ENCODE measurements at regions not wholly inside any gene's neighbourhood (a gene's known extent, or its start where the extent isn't known, plus 50 kb on each side); places are given as distances from the start of the nearest gene placed in this dataset.

DNA sequence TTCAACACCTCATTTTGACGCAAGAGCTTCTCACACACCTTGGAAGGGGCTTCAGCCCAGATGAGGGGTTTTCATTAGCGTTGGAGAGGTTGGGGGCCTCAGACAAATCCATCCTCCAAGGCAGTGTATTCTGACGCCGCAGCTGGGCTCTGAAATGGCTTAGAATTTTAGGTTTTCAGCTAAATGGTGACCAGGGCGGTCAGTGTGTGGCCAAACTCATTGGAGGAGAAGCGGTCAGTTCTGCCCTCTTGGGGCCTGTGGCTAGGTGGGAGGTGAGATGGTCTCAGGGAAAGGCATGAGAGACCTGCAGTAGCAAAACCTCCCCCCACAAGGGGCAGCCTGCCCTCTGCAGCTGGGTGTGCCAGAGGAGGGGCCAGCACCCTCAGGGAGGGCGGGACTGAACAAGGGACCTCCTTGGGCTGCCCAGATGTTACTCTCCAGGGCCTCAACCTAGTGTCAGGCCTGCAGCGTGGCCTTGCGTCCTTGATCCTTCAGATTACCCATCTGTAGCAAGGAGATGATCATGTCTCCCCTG, 155.8 kb downstream of the URI1 start:
- H3K79me2 ChIP-seq (ENCODE audit: insufficient read depth, low read depth): no peaks in the 10 kb centered on the region
- H3K27me3 ChIP-seq (ENCODE audit: insufficient read depth, low read depth): no peaks in the 10 kb centered on the region
- TF ChIP-seq, protein P1, sequence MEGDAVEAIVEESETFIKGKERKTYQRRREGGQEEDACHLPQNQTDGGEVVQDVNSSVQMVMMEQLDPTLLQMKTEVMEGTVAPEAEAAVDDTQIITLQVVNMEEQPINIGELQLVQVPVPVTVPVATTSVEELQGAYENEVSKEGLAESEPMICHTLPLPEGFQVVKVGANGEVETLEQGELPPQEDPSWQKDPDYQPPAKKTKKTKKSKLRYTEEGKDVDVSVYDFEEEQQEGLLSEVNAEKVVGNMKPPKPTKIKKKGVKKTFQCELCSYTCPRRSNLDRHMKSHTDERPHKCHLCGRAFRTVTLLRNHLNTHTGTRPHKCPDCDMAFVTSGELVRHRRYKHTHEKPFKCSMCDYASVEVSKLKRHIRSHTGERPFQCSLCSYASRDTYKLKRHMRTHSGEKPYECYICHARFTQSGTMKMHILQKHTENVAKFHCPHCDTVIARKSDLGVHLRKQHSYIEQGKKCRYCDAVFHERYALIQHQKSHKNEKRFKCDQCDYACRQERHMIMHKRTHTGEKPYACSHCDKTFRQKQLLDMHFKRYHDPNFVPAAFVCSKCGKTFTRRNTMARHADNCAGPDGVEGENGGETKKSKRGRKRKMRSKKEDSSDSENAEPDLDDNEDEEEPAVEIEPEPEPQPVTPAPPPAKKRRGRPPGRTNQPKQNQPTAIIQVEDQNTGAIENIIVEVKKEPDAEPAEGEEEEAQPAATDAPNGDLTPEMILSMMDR (conservative IDR thresholded peaks at IDR 0.05; ENCODE audit: low read depth, low read length): no peak
- H3K4me2 ChIP-seq: no peak overlapping the region
- H3K4me1 ChIP-seq (ENCODE audit: low read depth, poor library complexity, severe bottlenecking): no peaks in the 10 kb centered on the region
- H3K9ac ChIP-seq: no peak overlapping the region
- H3K27ac ChIP-seq: no peak overlapping the region
- no peak overlapping the region for H3K4me3 ChIP-seq (IDR thresholded peaks at IDR 0.05; ENCODE audit: insufficient read depth, low read depth, low read length)
- no peaks in the 10 kb centered on the region for H3K36me3 ChIP-seq (ENCODE audit: insufficient read depth)
- no peaks in the 10 kb centered on the region for H4K20me1 ChIP-seq (ENCODE audit: insufficient read depth)
- no peak overlapping the region for H2AFZ ChIP-seq (ENCODE audit: low read depth)

DNA sequence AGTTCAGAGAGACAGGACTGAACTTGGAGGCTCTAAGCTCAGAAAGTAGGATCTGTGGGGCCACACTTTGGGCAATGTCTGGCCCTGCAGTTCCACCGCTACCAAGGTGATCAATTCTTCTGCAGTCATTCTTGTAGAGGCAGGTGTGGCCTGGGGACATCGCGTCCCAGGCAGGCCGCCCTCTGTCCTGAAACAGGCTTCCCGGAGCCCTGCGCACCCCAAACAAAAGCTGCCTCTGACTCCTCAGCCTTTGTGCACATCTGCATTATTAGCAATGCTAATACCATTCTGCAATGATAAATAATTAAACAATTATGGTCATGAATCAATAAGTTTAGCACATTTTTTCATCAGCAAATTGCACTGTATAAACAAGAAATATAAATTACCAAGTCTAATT, 160.2 kb downstream of the URI1 start:
- no peaks in the 10 kb centered on the region for H3K27me3 ChIP-seq (ENCODE audit: insufficient read depth, low read depth)
- H3K4me3 ChIP-seq (IDR thresholded peaks at IDR 0.05; ENCODE audit: insufficient read depth, low read depth, low read length): no peak overlapping the region
- H3K79me2 ChIP-seq (ENCODE audit: insufficient read depth, low read depth): no peaks in the 10 kb centered on the region
- TF ChIP-seq, protein P1 (conservative IDR thresholded peaks at IDR 0.05; ENCODE audit: low read depth, low read length): no peak
- H3K27ac ChIP-seq: no peak overlapping the region
- no peaks in the 10 kb centered on the region for H4K20me1 ChIP-seq (ENCODE audit: insufficient read depth)
- H3K4me2 ChIP-seq: no peak overlapping the region
- H3K36me3 ChIP-seq (ENCODE audit: insufficient read depth): no peaks in the 10 kb centered on the region
- H3K4me1 ChIP-seq (ENCODE audit: low read depth, poor library complexity, severe bottlenecking): no peaks in the 10 kb centered on the region
- no peak overlapping the region for H2AFZ ChIP-seq (ENCODE audit: low read depth)
- no peak overlapping the region for H3K9ac ChIP-seq

DNA sequence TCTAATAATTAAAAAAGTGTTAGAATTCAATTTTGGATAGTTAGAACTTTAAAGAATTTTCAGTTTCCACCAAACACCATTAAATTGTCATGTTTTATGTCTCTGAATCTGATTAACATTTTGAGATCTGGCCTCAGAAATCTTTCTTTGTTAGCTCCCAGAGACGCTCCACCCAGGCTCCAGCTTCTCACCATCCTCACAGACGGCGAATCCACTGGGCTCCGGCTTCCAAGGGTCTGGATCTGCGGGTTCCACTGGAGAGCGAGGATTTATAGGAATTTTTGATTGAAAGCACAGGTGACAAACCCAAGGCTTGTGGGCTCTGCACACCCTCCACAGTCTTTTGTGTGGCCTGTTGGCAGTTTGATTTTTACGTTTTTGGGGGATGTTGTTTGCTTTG, 160.6 kb downstream of the URI1 start:
- no peaks in the 10 kb centered on the region for H3K79me2 ChIP-seq (ENCODE audit: insufficient read depth, low read depth)
- TF ChIP-seq, protein P1 (conservative IDR thresholded peaks at IDR 0.05; ENCODE audit: low read depth, low read length): no peak
- H2AFZ ChIP-seq (ENCODE audit: low read depth): no peak overlapping the region
- no peaks in the 10 kb centered on the region for H3K4me1 ChIP-seq (ENCODE audit: low read depth, poor library complexity, severe bottlenecking)
- no peak overlapping the region for H3K4me2 ChIP-seq
- no peak overlapping the region for H3K9ac ChIP-seq
- no peaks in the 10 kb centered on the region for H3K36me3 ChIP-seq (ENCODE audit: insufficient read depth)
- no peaks in the 10 kb centered on the region for H4K20me1 ChIP-seq (ENCODE audit: insufficient read depth)
- H3K27ac ChIP-seq: no peak overlapping the region
- H3K27me3 ChIP-seq (ENCODE audit: insufficient read depth, low read depth): no peaks in the 10 kb centered on the region
- H3K4me3 ChIP-seq (IDR thresholded peaks at IDR 0.05; ENCODE audit: insufficient read depth, low read depth, low read length): no peak overlapping the region

DNA sequence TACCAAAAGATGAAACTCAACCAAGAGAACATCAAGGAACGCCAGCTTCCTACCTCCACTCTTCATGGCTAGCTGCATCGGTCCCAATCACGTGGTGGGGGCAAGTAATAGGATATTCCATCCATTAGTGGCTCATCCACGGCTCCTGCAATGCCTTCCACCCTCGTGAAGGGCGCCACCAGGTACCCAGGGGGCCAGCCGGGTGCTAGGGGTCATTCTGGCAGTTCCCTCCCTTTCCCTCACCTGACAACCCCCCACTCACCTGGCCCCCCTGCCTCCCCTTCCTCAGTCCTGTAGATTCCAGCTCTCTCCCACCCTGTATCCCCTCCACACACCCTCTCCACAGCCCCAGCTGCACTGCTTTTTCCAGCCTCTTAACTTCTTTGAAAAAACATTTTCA, 161.9 kb downstream of the URI1 start:
- no peaks in the 10 kb centered on the region for H3K36me3 ChIP-seq (ENCODE audit: insufficient read depth)
- no peak overlapping the region for H3K4me2 ChIP-seq
- no peak overlapping the region for H3K27ac ChIP-seq
- no peak overlapping the region for H2AFZ ChIP-seq (ENCODE audit: low read depth)
- no peaks in the 10 kb centered on the region for H3K4me1 ChIP-seq (ENCODE audit: low read depth, poor library complexity, severe bottlenecking)
- TF ChIP-seq, protein P1 (conservative IDR thresholded peaks at IDR 0.05; ENCODE audit: low read depth, low read length): no peak
- no peak overlapping the region for H3K4me3 ChIP-seq (IDR thresholded peaks at IDR 0.05; ENCODE audit: insufficient read depth, low read depth, low read length)
- no peaks in the 10 kb centered on the region for H3K79me2 ChIP-seq (ENCODE audit: insufficient read depth, low read depth)
- no peaks in the 10 kb centered on the region for H3K27me3 ChIP-seq (ENCODE audit: insufficient read depth, low read depth)
- no peaks in the 10 kb centered on the region for H4K20me1 ChIP-seq (ENCODE audit: insufficient read depth)
- H3K9ac ChIP-seq: no peak overlapping the region
